ENCODE measurements at regions not wholly inside any gene's neighbourhood (a gene's known extent, or its start where the extent isn't known, plus 50 kb on each side); places are given as distances from the start of the nearest gene placed in this dataset.

DNA sequence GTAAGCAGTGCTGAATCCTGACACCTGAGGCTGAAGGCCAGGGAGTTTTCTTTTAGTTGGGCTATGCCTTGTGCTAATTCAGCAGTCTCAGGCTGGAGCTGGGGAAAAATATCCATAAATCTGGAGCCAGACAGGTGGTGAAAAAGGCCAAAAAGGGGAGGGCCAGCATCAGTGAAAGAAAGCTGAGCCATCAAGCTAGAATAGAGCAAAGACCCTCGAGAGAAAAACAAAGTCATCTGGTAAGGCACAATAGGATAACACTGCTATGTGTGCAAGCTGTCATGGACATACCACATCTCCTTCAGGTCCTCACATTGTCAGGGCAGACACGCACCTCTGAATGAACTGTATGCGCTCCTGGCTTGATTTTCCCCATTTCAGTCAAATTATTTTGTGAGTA, 687.9 kb downstream of the SQOR start:
- CTCF ChIA-PET (ENCODE audit: low intra/inter-chr PET ratio, low total read pairs) = no interaction called here
- intact Hi-C loops (cut with micrococcal nuclease; ENCODE audit: unreplicated experiment) (no loop called here), in situ Hi-C loops (cut with HindIII; ENCODE audit: extremely low pct_ligation_motif_present, low pct_unique_long_range_greater_than_20kb) (no loop called here)
- no peak overlapping the region for H3K4me3 ChIP-seq (replicated peaks in 1 of 3; ENCODE audit: insufficient read depth in 1 of 3, low read depth in 2 of 3, low read length in 3 of 3)
- TF ChIP-seq, protein P1, sequence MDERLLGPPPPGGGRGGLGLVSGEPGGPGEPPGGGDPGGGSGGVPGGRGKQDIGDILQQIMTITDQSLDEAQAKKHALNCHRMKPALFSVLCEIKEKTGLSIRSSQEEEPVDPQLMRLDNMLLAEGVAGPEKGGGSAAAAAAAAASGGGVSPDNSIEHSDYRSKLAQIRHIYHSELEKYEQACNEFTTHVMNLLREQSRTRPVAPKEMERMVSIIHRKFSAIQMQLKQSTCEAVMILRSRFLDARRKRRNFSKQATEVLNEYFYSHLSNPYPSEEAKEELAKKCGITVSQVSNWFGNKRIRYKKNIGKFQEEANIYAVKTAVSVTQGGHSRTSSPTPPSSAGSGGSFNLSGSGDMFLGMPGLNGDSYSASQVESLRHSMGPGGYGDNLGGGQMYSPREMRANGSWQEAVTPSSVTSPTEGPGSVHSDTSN (CRISPR knock-in tag; IDR thresholded peaks at IDR 0.05) = no peak
- TF ChIP-seq ZNF547 (CRISPR knock-in tag; IDR thresholded peaks at IDR 0.05) = no peak
- TF ChIP-seq NFIB (CRISPR knock-in tag; IDR thresholded peaks at IDR 0.05; ENCODE audit: borderline replicate concordance) = no peak
- TF ChIP-seq ZMYM2 (CRISPR knock-in tag; IDR thresholded peaks at IDR 0.05) = no peak
- TF ChIP-seq NKX3-1 (CRISPR knock-in tag; IDR thresholded peaks at IDR 0.05) = no peak
- TF ChIP-seq GTF2F1 (IDR thresholded peaks at IDR 0.05; ENCODE audit: low read length) = no peak
- TF ChIP-seq, protein P2, sequence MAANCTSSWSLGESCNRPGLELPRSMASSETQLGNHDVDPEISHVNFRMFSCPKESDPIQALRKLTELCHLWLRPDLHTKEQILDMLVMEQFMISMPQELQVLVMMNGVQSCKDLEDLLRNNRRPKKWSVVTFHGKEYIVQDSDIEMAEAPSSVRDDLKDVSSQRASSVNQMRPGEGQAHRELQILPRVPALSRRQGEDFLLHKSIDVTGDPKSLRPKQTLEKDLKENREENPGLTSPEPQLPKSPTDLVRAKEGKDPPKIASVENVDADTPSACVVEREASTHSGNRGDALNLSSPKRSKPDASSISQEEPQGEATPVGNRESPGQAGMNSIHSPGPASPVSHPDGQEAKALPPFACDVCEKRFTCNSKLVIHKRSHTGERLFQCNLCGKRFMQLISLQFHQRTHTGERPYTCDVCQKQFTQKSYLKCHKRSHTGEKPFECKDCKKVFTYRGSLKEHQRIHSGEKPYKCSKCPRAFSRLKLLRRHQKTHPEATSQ (CRISPR knock-in tag; IDR thresholded peaks at IDR 0.05; ENCODE audit: borderline replicate concordance) = no peak
- no peak overlapping the region for H2AFZ ChIP-seq (ENCODE audit: low read length)
- H3K9ac ChIP-seq (ENCODE audit: insufficient read depth, low read depth, low read length) = no peak overlapping the region
- no TSS peak for BruUV-seq (replicated peaks)
- H3K79me2 ChIP-seq (ENCODE audit: insufficient read depth, low read length) = no peaks in the 10 kb centered on the region
- H3K27me3 ChIP-seq (ENCODE audit: control insufficient read depth in 1 of 2, insufficient read depth in 2 of 2, low read length in 2 of 2) = no peaks in the 10 kb centered on the region
- WGBS (ENCODE audit: low lambda C conversion rate) = 38% methylated on average over 3 of the region's 3 CpGs
- H4K20me1 ChIP-seq (ENCODE audit: insufficient read depth, low read length) = no peaks in the 10 kb centered on the region
- no peak for ATAC-seq
- H3K36me3 ChIP-seq (replicated peaks in 1 of 2; ENCODE audit: control insufficient read depth in 1 of 2, insufficient read depth in 2 of 2, low read length in 2 of 2) = no peaks in the 10 kb centered on the region
- H3K4me1 ChIP-seq (ENCODE audit: insufficient read depth, low read length) = no peaks in the 10 kb centered on the region
- FAIRE-seq = no peak
- H3K27ac ChIP-seq (ENCODE audit: extremely low read length, insufficient read depth, low read length) = no peak overlapping the region
- H3K4me2 ChIP-seq (ENCODE audit: low read depth, low read length) = no peak overlapping the region
- POLR2A ChIA-PET = no interaction called here
- no peak for DNase-seq (ENCODE audit: low spot score)
- H3K9me3 ChIP-seq (ENCODE audit: low read length) = peaks cover 15% of the 10 kb centered on the region

DNA sequence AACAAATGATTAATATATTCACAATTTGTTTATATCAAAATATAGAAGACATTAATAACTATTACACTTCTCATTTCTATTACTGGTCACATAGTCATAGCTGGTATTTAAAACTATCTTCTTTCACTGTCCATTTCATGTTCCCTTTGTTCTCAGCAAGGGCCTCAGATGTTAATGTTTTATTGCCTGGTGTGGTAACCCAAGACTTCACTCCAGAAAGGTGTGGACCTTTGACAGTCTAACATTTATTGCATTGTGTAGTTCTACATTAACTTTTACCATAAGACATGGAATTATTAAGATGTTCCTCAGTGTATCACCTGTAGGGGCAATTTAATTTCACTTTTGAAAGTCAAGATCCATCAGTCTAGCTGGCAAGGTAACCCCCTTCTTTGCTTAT, 691.3 kb downstream of the SQOR start:
- intact Hi-C loops (cut with micrococcal nuclease; ENCODE audit: unreplicated experiment) (no loop called here), in situ Hi-C loops (cut with HindIII; ENCODE audit: extremely low pct_ligation_motif_present, low pct_unique_long_range_greater_than_20kb) (no loop called here)
- Histone ChIP-seq H3K27ac (ENCODE audit: extremely low read length, insufficient read depth, low read length) (no peak overlapping the region), H3K36me3 (replicated peaks in 1 of 2; ENCODE audit: control insufficient read depth in 1 of 2, insufficient read depth in 2 of 2, low read length in 2 of 2) (no peaks in the 10 kb centered on the region), H3K79me2 (ENCODE audit: insufficient read depth, low read length) (no peaks in the 10 kb centered on the region), H3K9me3 (ENCODE audit: low read length) (peaks cover 35% of the 10 kb centered on the region), H4K20me1 (ENCODE audit: insufficient read depth, low read length) (no peaks in the 10 kb centered on the region), H2AFZ (ENCODE audit: low read length) (no peak overlapping the region), H3K4me2 (ENCODE audit: low read depth, low read length) (no peak overlapping the region), H3K27me3 (ENCODE audit: control insufficient read depth in 1 of 2, insufficient read depth in 2 of 2, low read length in 2 of 2) (no peaks in the 10 kb centered on the region), H3K4me3 (replicated peaks in 1 of 3; ENCODE audit: insufficient read depth in 1 of 3, low read depth in 2 of 3, low read length in 3 of 3) (no peak overlapping the region), H3K4me1 (ENCODE audit: insufficient read depth, low read length) (no peaks in the 10 kb centered on the region), H3K9ac (ENCODE audit: insufficient read depth, low read depth, low read length) (no peak overlapping the region)
- CTCF ChIA-PET (ENCODE audit: low intra/inter-chr PET ratio, low total read pairs) = no interaction called here
- no peak for ATAC-seq
- no peak for DNase-seq (ENCODE audit: low spot score)
- no TSS peak for BruUV-seq (replicated peaks)
- POLR2A ChIA-PET = no interaction called here
- FAIRE-seq = no peak
- TF ChIP-seq, protein P3, sequence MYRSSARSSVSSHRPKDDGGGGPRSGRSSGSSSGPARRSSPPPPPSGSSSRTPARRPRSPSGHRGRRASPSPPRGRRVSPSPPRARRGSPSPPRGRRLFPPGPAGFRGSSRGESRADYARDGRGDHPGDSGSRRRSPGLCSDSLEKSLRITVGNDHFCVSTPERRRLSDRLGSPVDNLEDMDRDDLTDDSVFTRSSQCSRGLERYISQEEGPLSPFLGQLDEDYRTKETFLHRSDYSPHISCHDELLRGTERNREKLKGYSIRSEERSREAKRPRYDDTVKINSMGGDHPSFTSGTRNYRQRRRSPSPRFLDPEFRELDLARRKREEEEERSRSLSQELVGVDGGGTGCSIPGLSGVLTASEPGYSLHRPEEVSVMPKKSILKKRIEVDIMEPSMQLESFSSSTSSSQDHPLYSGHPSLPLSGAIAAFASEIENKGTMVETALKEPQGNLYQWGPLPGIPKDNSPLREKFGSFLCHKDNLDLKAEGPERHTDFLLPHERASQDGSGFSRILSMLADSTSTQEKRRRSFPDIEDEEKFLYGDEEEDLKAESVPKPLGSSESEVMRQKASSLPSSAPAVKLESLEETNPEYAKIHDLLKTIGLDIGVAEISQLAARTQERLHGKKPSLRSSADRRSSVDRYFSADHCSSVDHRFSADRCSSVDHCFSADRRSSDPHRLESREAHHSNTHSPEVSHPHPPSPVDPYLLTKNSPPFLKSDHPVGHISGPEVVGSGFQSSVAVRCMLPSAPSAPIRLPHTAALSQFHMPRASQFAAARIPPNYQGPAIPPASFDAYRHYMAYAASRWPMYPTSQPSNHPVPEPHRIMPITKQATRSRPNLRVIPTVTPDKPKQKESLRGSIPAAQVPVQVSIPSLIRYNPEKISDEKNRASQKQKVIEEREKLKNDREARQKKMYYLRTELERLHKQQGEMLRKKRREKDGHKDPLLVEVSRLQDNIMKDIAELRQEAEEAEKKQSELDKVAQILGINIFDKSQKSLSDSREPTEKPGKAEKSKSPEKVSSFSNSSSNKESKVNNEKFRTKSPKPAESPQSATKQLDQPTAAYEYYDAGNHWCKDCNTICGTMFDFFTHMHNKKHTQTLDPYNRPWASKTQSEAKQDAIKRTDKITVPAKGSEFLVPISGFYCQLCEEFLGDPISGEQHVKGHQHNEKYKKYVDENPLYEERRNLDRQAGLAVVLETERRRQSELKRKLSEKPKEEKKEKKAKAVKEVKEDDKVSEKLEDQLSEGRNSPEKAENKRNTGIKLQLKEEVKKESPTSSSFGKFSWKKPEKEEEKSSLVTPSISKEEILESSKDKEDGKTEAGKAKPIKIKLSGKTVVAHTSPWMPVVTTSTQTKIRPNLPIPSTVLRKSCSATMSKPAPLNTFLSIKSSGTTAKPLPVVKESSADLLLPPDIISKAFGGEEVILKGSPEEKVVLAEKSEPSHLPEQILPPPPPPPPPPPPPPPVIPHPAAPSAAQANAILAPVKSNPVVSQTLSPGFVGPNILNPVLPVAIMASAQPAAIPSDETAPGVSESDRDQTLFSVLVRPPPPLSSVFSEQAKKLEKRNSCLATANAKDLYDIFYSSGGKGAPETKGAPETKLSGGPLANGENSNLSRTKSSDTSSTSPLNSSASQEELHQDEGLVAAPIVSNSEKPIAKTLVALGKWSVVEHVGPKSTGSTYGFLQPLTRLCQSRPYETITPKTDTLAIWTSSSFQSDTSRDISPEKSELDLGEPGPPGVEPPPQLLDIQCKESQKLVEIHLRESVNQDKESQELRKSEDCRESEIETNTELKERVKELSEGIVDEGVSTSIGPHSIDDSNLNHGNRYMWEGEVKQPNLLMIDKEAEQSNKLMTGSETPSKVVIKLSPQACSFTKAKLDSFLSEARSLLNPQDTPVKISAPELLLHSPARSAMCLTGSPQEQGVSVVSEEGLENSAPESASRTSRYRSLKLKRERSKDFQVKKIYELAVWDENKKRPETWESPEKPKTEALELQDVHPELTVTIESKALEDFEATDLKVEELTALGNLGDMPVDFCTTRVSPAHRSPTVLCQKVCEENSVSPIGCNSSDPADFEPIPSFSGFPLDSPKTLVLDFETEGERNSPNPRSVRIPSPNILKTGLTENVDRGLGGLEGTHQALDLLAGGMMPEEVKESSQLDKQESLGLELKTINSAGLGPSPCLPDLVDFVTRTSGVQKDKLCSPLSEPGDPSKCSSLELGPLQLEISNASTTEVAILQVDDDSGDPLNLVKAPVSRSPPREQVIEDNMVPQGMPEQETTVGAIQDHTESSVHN (CRISPR knock-in tag; IDR thresholded peaks at IDR 0.05) = no peak
- no peak for TF ChIP-seq ZBTB8A (CRISPR knock-in tag; IDR thresholded peaks at IDR 0.05; ENCODE audit: borderline replicate concordance, low read depth)
